Kidney tubule cell (primary cell): ENCODE measurements at regions not wholly inside any gene's neighbourhood (a gene's known extent, or its start where the extent isn't known, plus 50 kb on each side); places are given as distances from the start of the nearest gene placed in this dataset.

Source experiments
- DNase-seq: peaks from one replicate; pipeline ENCODE4 v3.0.0-alpha.2; 2018; ENCODE audit warnings: low spot score

DNA sequence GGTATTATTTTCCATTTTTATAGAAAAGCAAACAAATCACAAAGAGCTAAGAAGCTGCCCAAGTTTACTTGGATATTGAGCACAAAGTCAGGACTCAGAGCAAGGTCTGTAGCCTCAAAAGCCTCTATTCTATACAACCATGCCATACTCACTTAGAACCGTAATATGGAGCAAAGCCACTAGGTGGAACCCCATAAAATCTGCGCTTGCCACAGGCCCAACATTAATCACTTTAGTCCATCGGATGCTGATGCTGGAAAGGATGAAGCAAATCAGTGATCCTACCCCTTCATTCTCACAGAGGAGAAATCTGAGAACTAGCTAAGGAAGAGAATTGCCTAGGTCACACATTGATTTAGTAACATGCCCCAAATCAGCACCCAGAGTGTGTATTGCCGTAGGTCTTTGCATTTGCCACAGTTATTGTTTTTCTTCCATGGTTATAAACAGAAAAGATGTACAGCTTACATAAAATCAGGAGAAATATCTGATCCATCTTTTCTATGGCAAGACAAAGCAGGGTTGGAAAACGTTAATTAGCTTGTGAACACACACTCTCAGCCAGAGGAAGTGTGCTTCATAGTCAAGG, 56.7 kb upstream of the RAB38 start:
- DNase-seq: peak; percentile 47

DNA sequence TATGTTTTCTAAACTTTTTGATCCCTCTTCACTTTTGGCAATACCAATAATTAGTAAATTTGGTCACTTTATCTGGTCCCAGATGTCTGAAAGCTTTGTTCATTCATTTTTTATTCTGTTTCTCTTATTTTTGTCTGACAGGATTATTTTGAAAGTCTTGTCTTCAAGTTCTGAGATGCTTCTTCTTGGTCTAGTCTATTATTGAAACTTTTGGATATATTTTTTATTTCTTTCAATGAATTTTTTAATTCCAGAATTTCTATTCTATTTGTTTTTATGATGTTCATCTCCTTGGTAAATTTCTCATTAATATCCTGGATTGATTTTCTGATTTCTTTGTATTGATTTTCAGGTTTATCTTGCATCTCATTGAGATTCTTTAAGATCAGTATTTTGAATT, 54.1 kb upstream of the RAB38 start:
- no peak for DNase-seq
